ENCODE measurements at regions not wholly inside any gene's neighbourhood (a gene's known extent, or its start where the extent isn't known, plus 50 kb on each side); places are given as distances from the start of the nearest gene placed in this dataset.

DNA sequence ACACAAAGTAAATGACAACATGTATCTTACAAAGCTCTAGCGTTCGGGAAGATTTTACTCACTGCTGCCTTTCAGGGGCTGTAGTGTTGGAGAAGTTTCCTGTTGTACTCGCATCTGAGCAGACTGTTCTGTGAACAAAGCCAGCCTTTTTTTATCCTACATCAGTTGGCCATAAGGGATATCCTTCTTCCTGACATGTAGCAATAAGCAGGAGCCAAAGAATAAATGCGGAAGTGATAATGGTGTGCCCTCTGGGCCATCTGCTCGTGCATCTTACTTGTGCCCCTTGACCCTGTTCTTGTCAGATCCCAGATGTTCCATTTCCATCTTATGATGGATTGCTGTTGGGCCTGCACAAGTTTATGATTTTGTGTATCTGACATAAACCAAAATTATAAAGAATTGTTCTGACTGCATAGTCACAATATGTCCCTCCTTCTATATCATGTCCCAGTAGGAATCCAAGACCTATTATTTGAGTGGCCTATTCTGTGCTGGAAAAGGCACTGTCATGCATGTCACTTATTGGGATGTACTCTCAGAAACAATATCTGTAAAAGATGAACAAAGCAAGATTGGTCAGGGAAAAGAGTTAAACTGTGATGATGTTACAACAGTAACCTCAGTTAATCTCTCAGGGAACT lies 631.3 kb downstream of the NSUN3 start:
- Histone ChIP-seq H3K9me3 (no peaks in the 10 kb centered on the region), H3K36me3 (no peaks in the 10 kb centered on the region), H3K27me3 (no peaks in the 10 kb centered on the region), H3K4me1 (no peaks in the 10 kb centered on the region), H3K27ac (no peak overlapping the region), H3K4me3 (no peak overlapping the region)
- WGBS: 52% methylated on average over 5 of the region's 5 CpGs
- TF ChIP-seq, protein P1, sequence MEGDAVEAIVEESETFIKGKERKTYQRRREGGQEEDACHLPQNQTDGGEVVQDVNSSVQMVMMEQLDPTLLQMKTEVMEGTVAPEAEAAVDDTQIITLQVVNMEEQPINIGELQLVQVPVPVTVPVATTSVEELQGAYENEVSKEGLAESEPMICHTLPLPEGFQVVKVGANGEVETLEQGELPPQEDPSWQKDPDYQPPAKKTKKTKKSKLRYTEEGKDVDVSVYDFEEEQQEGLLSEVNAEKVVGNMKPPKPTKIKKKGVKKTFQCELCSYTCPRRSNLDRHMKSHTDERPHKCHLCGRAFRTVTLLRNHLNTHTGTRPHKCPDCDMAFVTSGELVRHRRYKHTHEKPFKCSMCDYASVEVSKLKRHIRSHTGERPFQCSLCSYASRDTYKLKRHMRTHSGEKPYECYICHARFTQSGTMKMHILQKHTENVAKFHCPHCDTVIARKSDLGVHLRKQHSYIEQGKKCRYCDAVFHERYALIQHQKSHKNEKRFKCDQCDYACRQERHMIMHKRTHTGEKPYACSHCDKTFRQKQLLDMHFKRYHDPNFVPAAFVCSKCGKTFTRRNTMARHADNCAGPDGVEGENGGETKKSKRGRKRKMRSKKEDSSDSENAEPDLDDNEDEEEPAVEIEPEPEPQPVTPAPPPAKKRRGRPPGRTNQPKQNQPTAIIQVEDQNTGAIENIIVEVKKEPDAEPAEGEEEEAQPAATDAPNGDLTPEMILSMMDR (IDR thresholded peaks at IDR 0.05): no peak
- no peak for TF ChIP-seq POLR2A (IDR thresholded peaks at IDR 0.05)
- no peak for TF ChIP-seq POLR2AphosphoS5 (IDR thresholded peaks at IDR 0.05)
- no peak for TF ChIP-seq EP300 (IDR thresholded peaks at IDR 0.05)
- DNase-seq (ENCODE audit: low spot score in 2 of 2): no peak

DNA sequence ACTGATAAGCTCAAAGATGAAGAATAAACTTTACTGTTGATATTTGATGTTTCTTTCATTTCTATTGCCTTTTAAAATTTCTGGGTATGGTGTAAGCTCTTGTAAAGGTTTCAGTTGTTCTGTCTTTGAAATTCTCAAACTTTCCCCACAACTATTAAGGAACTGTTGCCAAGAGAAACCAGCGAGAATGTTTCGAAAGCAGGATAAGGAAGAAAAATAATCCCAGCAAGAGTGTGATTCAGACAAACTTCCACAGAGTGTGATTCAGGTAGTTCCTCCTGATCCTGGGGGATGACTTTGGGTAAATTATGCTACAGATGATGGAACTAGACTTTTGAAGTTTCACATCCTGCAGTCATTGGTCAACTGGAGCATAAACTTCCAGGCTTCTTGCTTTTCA lies 632.0 kb downstream of the NSUN3 start:
- Histone ChIP-seq H3K36me3 (no peaks in the 10 kb centered on the region), H3K27me3 (no peaks in the 10 kb centered on the region), H3K4me1 (no peaks in the 10 kb centered on the region), H3K4me3 (no peak overlapping the region), H3K9me3 (no peaks in the 10 kb centered on the region), H3K27ac (no peak overlapping the region)
- DNase-seq (ENCODE audit: low spot score in 2 of 2): no peak
- 76% methylated on average over 2 of the region's 2 CpGs for WGBS
- TF ChIP-seq, protein P1 (IDR thresholded peaks at IDR 0.05): no peak
- TF ChIP-seq POLR2AphosphoS5 (IDR thresholded peaks at IDR 0.05) (no peak), EP300 (IDR thresholded peaks at IDR 0.05) (no peak), POLR2A (IDR thresholded peaks at IDR 0.05) (no peak)

DNA sequence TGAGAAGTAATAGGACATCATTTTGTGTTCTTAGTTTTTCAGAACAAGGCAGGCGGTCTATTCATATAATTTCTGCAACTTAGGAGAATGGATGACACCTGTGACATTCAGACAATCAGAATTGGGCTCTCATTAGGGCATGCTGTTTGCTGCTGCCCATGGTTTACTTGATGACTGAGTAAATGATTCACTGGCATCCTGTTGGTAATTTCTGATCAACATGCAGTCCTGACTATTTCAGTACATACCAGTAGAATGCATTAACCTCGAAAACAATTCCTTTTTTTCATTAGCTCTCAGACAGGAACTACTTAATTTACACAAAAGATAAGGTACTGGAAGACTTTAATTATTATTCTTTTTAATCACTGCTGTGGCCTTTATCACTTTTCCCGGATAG lies 641.6 kb downstream of the NSUN3 start:
- H3K27me3 ChIP-seq: no peaks in the 10 kb centered on the region
- H3K4me3 ChIP-seq: no peak overlapping the region
- no peaks in the 10 kb centered on the region for H3K36me3 ChIP-seq
- TF ChIP-seq, protein P1 (IDR thresholded peaks at IDR 0.05): no peak
- TF ChIP-seq POLR2A (IDR thresholded peaks at IDR 0.05) (no peak), POLR2AphosphoS5 (IDR thresholded peaks at IDR 0.05) (no peak), EP300 (IDR thresholded peaks at IDR 0.05) (no peak)
- no peak overlapping the region for H3K27ac ChIP-seq
- DNase-seq (ENCODE audit: low spot score in 2 of 2): no peak
- no peaks in the 10 kb centered on the region for H3K9me3 ChIP-seq
- WGBS: 56% methylated on average over 3 of the region's 3 CpGs
- H3K4me1 ChIP-seq: no peaks in the 10 kb centered on the region

DNA sequence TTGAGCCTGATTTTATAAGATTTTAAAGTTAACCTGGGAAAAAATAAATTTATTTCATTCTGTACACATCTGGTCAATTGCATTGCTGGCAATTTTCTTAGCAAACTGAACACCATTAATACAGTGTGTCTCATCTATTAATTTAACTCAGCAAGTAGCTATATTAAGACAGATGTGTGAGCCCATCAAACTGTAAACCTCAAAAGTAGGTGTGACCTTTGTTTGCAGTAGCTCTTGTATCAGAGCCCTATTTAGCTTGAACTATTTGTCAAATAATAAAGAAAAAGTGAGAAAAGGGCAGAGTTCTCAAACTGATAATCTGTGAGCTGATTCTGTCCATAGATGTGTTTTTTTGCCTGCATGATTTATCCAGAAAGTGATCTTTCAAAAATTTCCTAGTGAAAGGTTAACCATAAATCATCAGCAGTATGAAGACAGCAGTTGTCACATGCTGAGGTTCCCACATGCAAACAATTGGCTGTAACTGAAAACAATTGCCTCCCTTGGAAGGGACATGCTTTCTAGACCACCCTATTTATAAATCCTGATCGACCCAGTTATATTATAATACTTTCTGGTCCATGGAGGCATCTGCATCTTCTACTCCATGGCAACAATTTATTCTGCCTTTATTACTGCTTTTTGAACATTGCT lies 646.5 kb downstream of the NSUN3 start:
- Histone ChIP-seq H3K36me3 (no peaks in the 10 kb centered on the region), H3K9me3 (no peaks in the 10 kb centered on the region), H3K27ac (no peak overlapping the region), H3K4me1 (no peaks in the 10 kb centered on the region), H3K4me3 (no peak overlapping the region), H3K27me3 (no peaks in the 10 kb centered on the region)
- TF ChIP-seq, protein P1 (IDR thresholded peaks at IDR 0.05): no peak
- TF ChIP-seq EP300 (IDR thresholded peaks at IDR 0.05) (no peak), POLR2A (IDR thresholded peaks at IDR 0.05) (no peak), POLR2AphosphoS5 (IDR thresholded peaks at IDR 0.05) (no peak)
- no peak for DNase-seq (ENCODE audit: low spot score in 2 of 2)
- WGBS: 40% methylated on average over 1 of the region's 1 CpG

DNA sequence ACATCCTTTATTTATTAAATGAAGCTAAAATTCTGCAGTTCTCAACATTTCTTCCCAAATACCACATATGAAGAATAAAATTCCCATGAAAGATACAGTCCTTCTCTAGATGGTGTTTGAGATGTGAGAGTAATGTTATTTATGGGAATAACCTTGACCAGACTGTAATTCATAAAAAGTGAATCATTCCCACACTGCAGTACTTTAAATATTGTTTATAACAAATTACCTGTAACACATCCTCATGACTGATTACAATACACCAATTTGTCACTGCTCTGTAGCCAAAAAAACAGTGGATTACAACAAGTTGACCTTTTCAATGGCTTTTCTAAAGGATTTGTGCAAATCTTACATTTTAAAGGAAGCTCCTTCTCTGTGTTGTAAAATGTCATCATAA lies 651.3 kb downstream of the NSUN3 start:
- TF ChIP-seq, protein P1 (IDR thresholded peaks at IDR 0.05): no peak
- TF ChIP-seq POLR2AphosphoS5 (IDR thresholded peaks at IDR 0.05): no peak
- TF ChIP-seq POLR2A (IDR thresholded peaks at IDR 0.05): no peak
- no peak for TF ChIP-seq EP300 (IDR thresholded peaks at IDR 0.05)
- Histone ChIP-seq H3K9me3 (no peaks in the 10 kb centered on the region), H3K4me1 (no peaks in the 10 kb centered on the region), H3K27me3 (no peaks in the 10 kb centered on the region), H3K4me3 (no peak overlapping the region), H3K27ac (no peak overlapping the region), H3K36me3 (no peaks in the 10 kb centered on the region)
- no peak for DNase-seq (ENCODE audit: low spot score in 2 of 2)
